IMR-90 (cell line): ENCODE measurements at regions not wholly inside any gene's neighbourhood (a gene's known extent, or its start where the extent isn't known, plus 50 kb on each side); places are given as distances from the start of the nearest gene placed in this dataset.

Experiments
- ATAC-seq: fragments of 200-7000 bp; cut with Tn5 transposase; 2 replicates; pipeline ENCODE4 v1.9.1; 2020; ENCODE audit warnings: low read depth, mild to moderate bottlenecking, moderate library complexity
- BruUV-seq: library from RNA; stranded (reverse); fragments of 400-500 nt; replicated peaks from 2 replicates; lab custom pipeline; 2021; lab: Mats Ljungman, UMichigan
- CTCF ChIA-PET: fragments of 300-600 bp; formaldehyde crosslinking; extraction: SDS; loops from one replicate; lab custom pipeline; 2021; ENCODE audit warnings: antibody characterized with exemption; lab: Yijun Ruan, JAX
- POLR2A ChIA-PET: fragments of 300-600 bp; sonication (Branson Sonifier 250); formaldehyde crosslinking; loops from one replicate; lab custom pipeline; 2022; ENCODE audit warnings: antibody characterized with exemption; ENCODE audit not compliant: unreplicated experiment; lab: Charles Lee
- DNase-seq: peaks from one replicate; pipeline ENCODE4 v3.0.0; 2013
- H2AFZ ChIP-seq: replicated peaks from 2 replicates; pipeline ENCODE3; 2013; ENCODE audit warnings: low read length, mild to moderate bottlenecking; ENCODE audit not compliant: poor library complexity
- H2AK5ac ChIP-seq: 2 replicates; pipeline ENCODE4 v1.6.1; 2013; ENCODE audit warnings: low read depth, low read length, inconsistent platforms
- H2AK9ac ChIP-seq: replicated peaks from 2 replicates; pipeline ENCODE3; 2013; ENCODE audit warnings: mild to moderate bottlenecking, low read depth, low read length, moderate library complexity; ENCODE audit not compliant: poor library complexity
- H2BK120ac ChIP-seq: 2 replicates; pipeline ENCODE4 v1.6.1; 2013; ENCODE audit warnings: low read depth, low read length, inconsistent platforms
- H2BK15ac ChIP-seq: 3 replicates; pipeline ENCODE4 v1.6.1; 2013; ENCODE audit warnings: low read depth, low read length, inconsistent platforms
- H2BK20ac ChIP-seq: 2 replicates; pipeline ENCODE4 v1.6.1; 2013; ENCODE audit warnings: low read depth, mild to moderate bottlenecking, inconsistent platforms, low read length, moderate library complexity
- H2BK5ac ChIP-seq: 2 replicates; pipeline ENCODE4 v1.6.1; 2013; ENCODE audit warnings: mild to moderate bottlenecking, low read depth, low read length, inconsistent platforms; ENCODE audit not compliant: poor library complexity, severe bottlenecking
- H3K14ac ChIP-seq: replicated peaks from 2 replicates; pipeline ENCODE4 v1.6.1; 2013; ENCODE audit warnings: low read depth, low read length, inconsistent platforms
- H3K18ac ChIP-seq: 2 replicates; pipeline ENCODE4 v1.6.1; 2013; ENCODE audit warnings: low read depth, low read length, control low read depth
- H3K23ac ChIP-seq: 2 replicates; pipeline ENCODE4 v1.6.1; 2013; ENCODE audit warnings: low read depth, low read length, inconsistent platforms
- H3K27ac ChIP-seq: 2 replicates; pipeline ENCODE4 v1.5.1; 2013; ENCODE audit warnings: mild to moderate bottlenecking, control low read depth, low read length; ENCODE audit not compliant: insufficient read depth
- H3K27me3 ChIP-seq: 2 replicates; pipeline ENCODE4 v1.6.1; 2013; ENCODE audit warnings: low read length; ENCODE audit not compliant: control insufficient read depth, insufficient read depth
- H3K36me3 ChIP-seq: 2 replicates; pipeline ENCODE4 v1.6.1; 2013; ENCODE audit warnings: low read length, mixed read lengths; ENCODE audit not compliant: control insufficient read depth, insufficient read depth
- H3K4ac ChIP-seq: 2 replicates; pipeline ENCODE4 v1.6.1; 2013; ENCODE audit warnings: low read depth, low read length, inconsistent platforms
- H3K4me1 ChIP-seq: 2 replicates; pipeline ENCODE4 v1.6.1; 2013; ENCODE audit warnings: low read length, mixed read lengths; ENCODE audit not compliant: control insufficient read depth, insufficient read depth
- H3K4me2 ChIP-seq: 2 replicates; pipeline ENCODE4 v1.6.1; 2013; ENCODE audit warnings: low read depth, mild to moderate bottlenecking, control low read depth, low read length, moderate library complexity
- H3K4me3 ChIP-seq: 2 replicates; pipeline ENCODE4 v1.5.1; 2013; ENCODE audit warnings: low read depth, mild to moderate bottlenecking, control low read depth, low read length, moderate library complexity; ENCODE audit not compliant: insufficient read depth
- H3K56ac ChIP-seq: 2 replicates; pipeline ENCODE4 v1.6.1; 2013; ENCODE audit warnings: low read length, inconsistent platforms; ENCODE audit not compliant: insufficient read depth; ENCODE audit errors: extremely low read depth
- H3K79me1 ChIP-seq, 2 experiments: 2 replicates each; pipeline ENCODE4 v1.6.1; 2013; ENCODE audit warnings: low read length in 2 of 2, inconsistent platforms in 1 of 2, low read depth in 1 of 2
- H3K9ac ChIP-seq: 2 replicates; pipeline ENCODE4 v1.6.1; 2013; ENCODE audit warnings: low read depth, low read length, control low read depth
- H3K9me1 ChIP-seq: 2 replicates; pipeline ENCODE4 v1.6.1; 2013; ENCODE audit warnings: low read length, inconsistent platforms; ENCODE audit not compliant: insufficient read depth
- H3K9me3 ChIP-seq: 2 replicates; pipeline ENCODE4 v1.6.1; 2013; ENCODE audit warnings: low read length; ENCODE audit not compliant: control insufficient read depth, insufficient read depth
- H4K20me1 ChIP-seq: 2 replicates; pipeline ENCODE4 v1.6.1; 2013; ENCODE audit warnings: low read length, inconsistent platforms; ENCODE audit not compliant: insufficient read depth
- H4K5ac ChIP-seq: 2 replicates; pipeline ENCODE4 v1.6.1; 2013; ENCODE audit warnings: mild to moderate bottlenecking, low read depth, low read length, control low read depth
- H4K8ac ChIP-seq, 2 experiments: 2 replicates each; pipeline ENCODE4 v1.6.1; 2013; ENCODE audit warnings: low read depth in 2 of 2, low read length in 2 of 2, control low read depth in 1 of 2, inconsistent platforms in 1 of 2
- H4K91ac ChIP-seq: 2 replicates; pipeline ENCODE4 v1.6.1; 2013; ENCODE audit warnings: low read depth, low read length, inconsistent platforms; ENCODE audit not compliant: insufficient read depth
- MAFK ChIP-seq: IDR thresholded peaks from 2 replicates; pipeline ENCODE4 v1.6.1; 2012; ENCODE audit warnings: low read depth, low read length, improper control_type of control experiment
- MAZ ChIP-seq: IDR thresholded peaks from 2 replicates; pipeline ENCODE4 v1.6.1; 2012; ENCODE audit warnings: low read depth, mild to moderate bottlenecking, low read length, improper control_type of control experiment, moderate library complexity, borderline replicate concordance
- RAD21 ChIP-seq: IDR thresholded peaks from 2 replicates; pipeline ENCODE4 v1.6.1; 2012; ENCODE audit warnings: low read length, improper control_type of control experiment
- USF2 ChIP-seq: fragments of 150-350 bp; IDR thresholded peaks from 2 replicates; pipeline ENCODE4 v1.6.1; 2017; ENCODE audit warnings: mild to moderate bottlenecking, antibody characterized with exemption, low read length, low read depth
- WGBS, 2 experiments: methylation state at CpG; one replicate each; pipeline versions ENCODE4 v1.1.5 to v1.1.7; 2013; ENCODE audit warnings: missing lambda C conversion rate in 2 of 2; ENCODE audit not compliant: insufficient read length in 1 of 2; ENCODE audit errors: extremely low coverage in 2 of 2; 5-methylcytosine and 5-hydroxymethylcytosine counted together
- dilution Hi-C: fragments of 300-500 bp; cut with HindIII; formaldehyde crosslinking; loops from one replicate; pipeline ENCODE4 v1.14.3; 2018; ENCODE audit warnings: low sequenced_read_pairs; ENCODE audit not compliant: unreplicated experiment
- in situ Hi-C: fragments of 300-500 bp; cut with MboI; formaldehyde crosslinking; loops from 3 replicates; pipeline ENCODE4 v1.14.3; 2019; ENCODE audit warnings: low sequenced_read_pairs, inconsistent platforms, mixed read lengths
- intact Hi-C: fragments of 100-400 bp; cut with micrococcal nuclease; formaldehyde crosslinking; loops from 2 replicates; pipeline ENCODE4 v1.10.0; 2022

- dilution Hi-C loops = no loop called here
Observed at GRCh38 chr2:220191031-220191430, 563.6 kb downstream of the SLC4A3 start.

More at GRCh38 chr2:220191031-220191430, 563.6 kb downstream of the SLC4A3 start:
- H3K56ac ChIP-seq = no peak overlapping the region
- H3K27me3 ChIP-seq = no peaks in the 10 kb centered on the region
- no peak overlapping the region for H2BK120ac ChIP-seq
- 63% methylated on average over 1 of the region's 1 CpG; no CpG with 5 or more reads in 1 of the 2 experiments for WGBS, 2 experiments
- in situ Hi-C loops = no loop called here
- H2BK5ac ChIP-seq = no peak overlapping the region
- H3K4me2 ChIP-seq = no peak overlapping the region
- peak; percentile 28 for DNase-seq
- H3K23ac ChIP-seq = no peak overlapping the region
- no peak overlapping the region for H3K27ac ChIP-seq
- no peaks in the 10 kb centered on the region for H3K36me3 ChIP-seq
- TF ChIP-seq MAFK (no peak), USF2 (no peak), RAD21 (no peak), MAZ (no peak)
- peaks cover 6% of the 10 kb centered on the region; the same call in 1 of the 2 replicates for H3K9me3 ChIP-seq
- no peaks in the 10 kb centered on the region for H3K9me1 ChIP-seq
- no TSS peak for BruUV-seq
- ATAC-seq = peak; percentile 46; the same call in 1 of the 2 replicates
- H4K91ac ChIP-seq = no peak overlapping the region
- no peaks in the 10 kb centered on the region for H4K20me1 ChIP-seq
- no peak overlapping the region for H2AK9ac ChIP-seq
- ChIA-PET POLR2A (no interaction called here), CTCF (no interaction called here)
- no peak overlapping the region for H3K9ac ChIP-seq
- no peak overlapping the region for H2BK15ac ChIP-seq
- no peak overlapping the region for H3K18ac ChIP-seq
- no peak overlapping the region for H4K5ac ChIP-seq
- H2AK5ac ChIP-seq = no peak overlapping the region
- no peaks in the 10 kb centered on the region for H3K79me1 ChIP-seq
- H4K8ac ChIP-seq = no peak overlapping the region
- no peak overlapping the region for H2BK20ac ChIP-seq
- H3K14ac ChIP-seq = no peak overlapping the region
- H3K4me1 ChIP-seq = peaks cover 3% of the 10 kb centered on the region
- intact Hi-C loops = loop anchor here (10.0 kb wide), 1 partner anchor 164 kb away; no protein-coding TSS in a partner anchor
- peak overlapping the region; percentile 24 for H2AFZ ChIP-seq
- H3K4me3 ChIP-seq = no peak overlapping the region
- no peak overlapping the region for H3K4ac ChIP-seq
